Activated CD8-positive, alpha-beta memory T cell treated with anti-CD3 and anti-CD28 coated beads for 24 hours (primary cell): ENCODE measurements at regions not wholly inside any gene's neighbourhood (a gene's known extent, or its start where the extent isn't known, plus 50 kb on each side); places are given as distances from the start of the nearest gene placed in this dataset.

Experiments
- DNase-seq: peaks from one replicate; pipeline ENCODE4 v3.0.0-alpha.2; 2020

DNA sequence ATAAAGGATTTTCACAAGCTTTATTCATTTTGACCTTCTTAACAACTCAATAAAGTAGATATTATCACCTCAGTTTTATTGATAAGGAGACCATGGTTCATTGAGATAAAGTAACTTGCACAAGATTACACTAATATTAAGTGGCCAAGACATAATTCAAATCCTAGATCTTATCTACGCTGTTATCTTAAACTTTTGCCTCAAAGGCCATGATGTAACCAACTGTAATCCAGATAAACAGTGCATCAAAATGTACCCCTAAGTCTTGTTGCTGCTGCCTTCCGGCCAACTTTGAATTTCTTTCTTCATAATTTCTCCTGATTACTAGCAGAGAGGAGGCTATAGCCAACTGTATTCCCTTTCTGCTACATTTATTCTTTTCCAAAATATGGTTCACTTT is 1094.8 kb upstream of the PIK3C3 start:
- DNase-seq: no peak

DNA sequence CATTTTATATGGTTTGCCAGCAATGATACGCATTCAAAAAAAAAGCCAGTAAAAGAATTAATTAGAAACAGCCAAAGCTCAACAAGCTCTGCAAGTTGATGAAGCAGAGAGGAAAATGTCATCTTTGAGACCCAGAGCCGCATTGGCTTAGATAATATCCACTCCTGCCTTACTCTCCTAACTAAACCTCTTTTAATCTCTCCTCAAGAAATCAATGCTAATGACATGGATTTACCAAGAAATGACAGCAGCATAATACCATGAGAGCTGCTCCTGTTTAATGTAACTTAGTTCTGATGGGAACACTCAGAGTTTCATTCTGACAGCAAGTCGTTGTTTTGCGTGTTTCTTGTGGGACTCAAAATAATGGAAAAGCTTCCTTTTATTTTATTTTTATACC is 1099.4 kb upstream of the PIK3C3 start:
- DNase-seq: no peak

DNA sequence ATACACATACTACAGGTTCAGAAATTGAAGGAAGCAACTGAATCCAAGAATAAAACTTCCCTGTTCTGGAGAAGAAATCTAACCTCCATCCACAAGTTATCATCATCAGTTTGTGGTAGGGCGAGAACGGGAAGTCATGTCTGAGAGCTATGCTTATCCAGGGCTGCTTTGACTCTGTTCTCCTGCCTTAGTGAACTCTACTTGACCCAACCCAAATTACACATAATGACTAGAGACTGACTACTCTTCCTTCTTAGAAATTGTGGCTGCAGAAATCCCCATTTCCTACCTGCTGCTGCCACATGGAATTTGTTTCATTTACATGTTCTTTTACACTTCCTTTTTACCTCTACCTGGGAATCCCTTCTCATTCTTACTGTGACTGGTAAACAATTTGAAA is 1102.6 kb upstream of the PIK3C3 start:
- no peak for DNase-seq

DNA sequence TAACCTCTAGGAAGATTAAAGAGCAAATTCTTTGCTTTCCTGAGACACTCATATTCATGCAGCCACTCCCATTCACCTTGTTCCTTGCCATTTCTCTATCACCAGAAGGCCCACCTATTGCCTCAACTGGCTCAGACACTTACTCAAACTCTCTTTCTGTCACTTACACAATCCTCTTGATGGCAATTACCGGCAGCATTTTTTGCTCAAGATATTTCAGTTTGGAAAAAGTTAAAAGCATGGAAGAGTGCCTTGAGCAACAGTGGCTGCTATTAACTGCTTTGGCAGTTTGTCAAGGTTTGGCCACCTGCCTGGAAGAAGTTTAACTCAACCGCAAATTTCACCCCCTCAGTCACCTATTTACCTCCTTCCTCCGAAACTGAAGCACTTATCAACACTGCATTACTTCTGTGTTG is 1104.0 kb upstream of the PIK3C3 start:
- DNase-seq: no peak

DNA sequence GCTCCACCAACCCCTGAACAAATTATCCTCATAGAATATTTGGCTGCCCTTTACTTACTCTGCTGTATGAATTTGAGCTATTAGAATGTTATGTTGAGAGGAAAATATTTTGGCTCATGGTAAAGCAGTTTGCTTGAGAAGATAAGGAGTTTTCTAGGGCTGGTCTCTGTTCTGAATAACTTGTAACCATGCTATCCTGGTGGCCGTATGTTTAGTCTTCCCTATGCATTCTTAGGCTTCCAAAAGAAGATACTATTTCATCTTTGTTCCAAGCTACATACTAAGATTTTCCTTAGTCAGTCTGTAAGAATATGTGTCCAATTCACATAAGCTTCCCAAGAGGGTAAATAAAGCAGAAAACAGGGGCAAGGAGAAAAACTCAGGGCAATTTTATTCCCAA is 1105.1 kb upstream of the PIK3C3 start:
- no peak for DNase-seq

DNA sequence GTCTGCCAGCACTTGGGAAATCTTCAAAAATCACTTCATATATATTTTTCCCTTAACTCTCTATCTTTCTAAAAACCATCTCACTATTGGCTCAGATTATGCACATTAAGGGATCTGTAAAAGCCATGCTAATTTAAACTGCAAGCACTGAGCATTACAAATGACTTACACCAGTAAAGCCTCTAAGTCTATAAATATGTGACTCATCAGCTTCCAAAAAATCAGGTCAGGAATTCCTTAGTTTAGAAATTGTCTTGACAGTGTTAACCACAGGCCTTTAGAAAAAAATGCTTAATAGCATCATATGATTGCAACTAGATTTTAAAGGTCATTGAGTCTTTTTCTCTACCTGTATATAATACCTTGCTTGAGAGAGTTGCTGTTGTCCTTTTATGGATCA is 1113.6 kb upstream of the PIK3C3 start:
- no peak for DNase-seq

DNA sequence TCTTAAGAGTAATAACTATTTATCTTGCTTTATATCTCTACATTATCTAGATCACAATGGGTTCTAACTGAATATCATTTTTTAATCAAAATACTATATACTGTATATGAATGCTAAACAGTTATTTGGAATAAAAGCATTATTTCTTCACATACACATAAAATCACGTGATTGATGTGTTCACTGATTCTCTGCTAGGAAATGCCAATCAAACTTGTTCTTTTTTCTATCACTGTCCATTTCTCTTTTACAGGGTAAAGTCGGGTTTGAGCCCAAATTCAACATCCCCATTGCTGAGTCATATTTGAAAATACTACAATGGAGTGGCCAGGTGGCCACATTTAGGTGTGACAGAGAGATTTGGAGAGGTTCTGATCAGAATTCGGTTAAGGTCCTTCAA is 1114.0 kb upstream of the PIK3C3 start:
- DNase-seq: no peak

DNA sequence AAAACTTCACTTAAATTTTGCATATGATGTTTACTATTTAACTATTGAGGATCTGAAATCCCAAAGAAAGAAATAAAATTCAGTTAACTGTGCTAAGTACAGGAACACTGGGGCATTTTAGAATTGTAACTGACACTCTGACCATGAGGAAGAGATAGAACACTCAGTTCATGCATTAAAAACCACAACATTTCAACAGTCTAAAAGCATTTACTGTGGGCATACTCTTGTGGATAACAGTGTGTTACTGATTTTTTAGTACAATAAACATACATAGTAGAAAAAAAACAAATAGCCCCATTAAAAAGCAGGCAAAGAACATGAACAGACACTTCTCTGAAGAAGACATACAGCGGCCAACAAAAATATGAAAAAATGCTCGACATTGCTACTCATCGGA is 1122.7 kb upstream of the PIK3C3 start:
- DNase-seq: no peak

DNA sequence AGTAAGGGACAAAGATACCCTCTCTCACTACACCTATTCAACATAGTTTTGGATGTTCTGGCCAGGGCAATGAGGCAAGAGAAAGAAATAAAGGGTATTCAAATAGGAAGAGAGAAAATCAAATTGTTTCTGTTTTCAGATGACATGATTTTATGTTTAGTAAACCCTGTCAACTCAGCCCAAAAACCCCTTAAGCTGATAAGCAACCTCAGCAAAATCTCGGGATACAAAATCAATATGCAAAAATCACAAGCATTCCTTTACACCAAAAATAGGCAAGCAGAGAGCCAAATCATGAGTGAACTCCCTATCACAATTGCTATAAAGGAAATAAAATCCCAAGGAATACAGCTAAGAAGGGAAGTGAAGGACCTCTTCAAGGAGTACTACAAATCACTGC is 1130.7 kb upstream of the PIK3C3 start:
- no peak for DNase-seq

DNA sequence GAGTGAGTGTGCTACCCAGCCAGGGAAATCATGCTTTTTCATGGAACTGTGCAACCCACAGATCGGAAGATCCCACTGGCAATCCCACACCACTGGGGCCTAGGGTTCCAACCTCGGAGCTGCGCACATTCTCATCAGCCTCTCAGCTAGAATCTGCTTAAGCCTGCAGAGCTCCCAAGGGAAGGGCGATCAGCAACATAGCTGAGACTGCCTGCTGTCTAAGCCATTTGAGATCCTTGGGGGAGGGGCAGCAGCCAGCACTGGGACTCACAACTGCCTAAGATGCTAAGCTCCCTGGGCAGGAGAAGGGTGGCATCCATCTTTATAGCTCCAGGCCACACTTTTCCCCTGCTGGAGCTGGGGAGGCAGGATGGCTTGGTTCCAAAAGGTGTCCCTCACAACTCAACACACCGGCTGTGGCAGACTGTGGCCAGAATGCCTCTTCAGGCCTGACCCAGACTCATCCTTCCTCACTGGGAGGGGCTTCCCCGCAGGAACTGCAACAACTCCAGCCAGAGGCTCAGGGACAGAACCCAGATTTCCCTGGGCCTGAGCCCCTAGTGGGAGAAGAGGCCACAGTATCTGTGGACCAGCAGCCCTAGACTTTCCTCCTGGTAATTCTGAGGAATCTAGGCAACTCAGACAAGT is 1133.3 kb upstream of the PIK3C3 start:
- no peak for DNase-seq

DNA sequence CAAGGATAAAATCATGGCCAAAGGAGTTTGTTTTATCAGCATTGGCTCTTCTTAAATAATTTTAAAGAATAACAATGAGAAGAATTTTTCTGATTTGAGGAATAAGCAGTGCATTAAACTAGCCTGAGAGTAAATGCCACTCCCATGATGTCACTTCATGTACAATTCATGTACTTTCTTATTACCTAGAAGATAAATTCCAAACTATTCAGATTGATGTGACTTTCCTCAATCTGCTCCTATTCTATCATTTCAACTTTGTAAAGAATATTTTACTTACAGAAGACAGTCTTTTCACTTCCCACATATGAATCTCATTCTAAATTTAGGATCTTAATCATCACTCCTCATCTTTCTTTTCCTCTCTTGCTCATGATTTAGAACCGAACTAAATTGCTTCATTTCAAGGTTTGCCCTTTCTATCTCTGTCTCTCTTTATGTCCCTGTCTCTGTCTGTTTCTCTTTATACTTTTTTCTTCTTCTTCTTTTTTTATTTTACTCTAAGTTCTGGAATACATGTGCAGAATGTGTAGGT is 1142.0 kb upstream of the PIK3C3 start:
- DNase-seq: no peak

DNA sequence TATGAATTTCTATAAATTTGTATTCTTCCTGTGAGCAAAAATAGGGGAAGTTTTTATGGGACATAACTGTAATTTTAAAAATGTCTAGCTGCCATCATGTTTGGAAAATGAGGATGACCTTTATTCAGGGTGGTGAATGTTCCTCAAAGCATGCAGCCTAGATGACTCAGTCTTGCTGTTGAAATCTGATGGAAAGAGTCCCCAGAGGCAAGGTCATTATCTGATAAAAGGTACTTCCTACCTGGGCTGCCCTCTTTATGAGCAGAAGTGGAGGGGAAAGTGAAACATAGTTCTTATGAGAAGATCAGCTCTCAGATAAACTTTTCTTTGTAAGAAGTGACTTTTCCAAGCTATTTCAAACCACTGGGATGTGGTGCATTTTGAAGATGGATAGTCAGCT is 1144.7 kb upstream of the PIK3C3 start:
- DNase-seq: no peak

DNA sequence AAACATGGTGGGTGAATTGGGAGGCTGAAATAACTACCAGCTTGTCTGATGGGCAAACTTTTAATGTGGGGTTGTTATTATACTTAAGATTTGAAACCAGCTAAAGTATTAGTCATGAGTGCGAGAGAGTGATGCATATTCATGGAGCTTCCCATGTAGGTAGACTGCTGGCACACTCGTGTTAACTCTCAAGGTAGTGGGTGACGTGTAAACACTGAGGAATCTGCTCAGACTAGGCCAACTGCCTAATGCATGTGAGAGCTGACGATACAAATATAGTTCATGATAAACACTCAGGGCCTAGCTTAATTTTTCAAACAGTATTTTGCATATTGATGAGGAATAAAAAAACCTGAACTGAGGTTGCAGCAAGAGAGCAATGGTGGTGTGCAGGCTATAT is 1165.7 kb upstream of the PIK3C3 start:
- no peak for DNase-seq

DNA sequence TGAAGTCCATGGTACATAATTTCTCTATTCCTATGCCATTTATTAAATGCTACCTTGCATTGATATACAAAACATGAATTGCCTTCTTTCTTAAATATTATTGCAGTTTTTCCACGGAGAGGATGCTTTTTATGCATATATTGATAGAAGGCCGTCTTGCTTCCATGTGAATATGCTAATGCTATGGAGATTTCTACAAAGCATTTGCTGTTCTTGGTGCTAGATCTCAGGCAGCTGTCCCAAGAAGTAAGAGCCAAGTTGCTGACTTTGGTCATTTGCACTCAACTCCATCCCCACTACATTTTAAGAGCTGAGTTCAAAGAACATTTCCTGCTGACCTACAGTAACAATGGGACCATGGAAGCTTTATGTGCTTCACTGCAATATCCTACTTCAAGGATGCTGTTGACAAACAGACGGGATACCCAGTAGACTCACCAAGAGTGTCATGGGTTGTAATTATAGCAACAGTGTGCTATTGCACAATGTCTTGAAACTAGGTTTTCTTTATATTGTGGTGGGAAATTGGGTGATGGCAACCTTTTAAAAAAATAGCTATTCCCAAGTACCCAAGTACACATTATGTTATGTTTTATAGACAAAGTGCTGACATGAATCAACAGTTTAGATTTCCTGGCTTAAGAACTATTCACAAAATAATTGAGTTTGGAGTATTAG is 1172.4 kb upstream of the PIK3C3 start:
- DNase-seq: no peak

DNA sequence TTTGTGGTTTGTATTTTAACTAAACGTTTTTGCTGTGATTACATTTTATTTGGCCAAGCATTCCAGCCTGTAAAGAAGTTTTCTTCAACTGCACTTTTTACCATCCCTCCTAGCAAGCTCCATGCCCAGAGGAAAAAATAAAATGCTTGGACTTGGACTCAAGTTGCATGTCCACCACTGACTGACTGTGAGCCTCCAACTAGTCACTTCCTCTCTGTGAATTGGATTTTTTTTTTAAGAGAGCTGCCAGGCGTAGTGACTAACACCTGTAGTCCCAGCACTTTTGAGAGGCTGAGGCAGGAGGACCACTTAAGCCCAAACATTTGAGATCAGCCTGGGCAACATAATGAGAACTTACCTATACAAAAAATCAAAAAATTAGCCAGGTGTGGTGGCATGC is 1185.2 kb upstream of the PIK3C3 start:
- no peak for DNase-seq

DNA sequence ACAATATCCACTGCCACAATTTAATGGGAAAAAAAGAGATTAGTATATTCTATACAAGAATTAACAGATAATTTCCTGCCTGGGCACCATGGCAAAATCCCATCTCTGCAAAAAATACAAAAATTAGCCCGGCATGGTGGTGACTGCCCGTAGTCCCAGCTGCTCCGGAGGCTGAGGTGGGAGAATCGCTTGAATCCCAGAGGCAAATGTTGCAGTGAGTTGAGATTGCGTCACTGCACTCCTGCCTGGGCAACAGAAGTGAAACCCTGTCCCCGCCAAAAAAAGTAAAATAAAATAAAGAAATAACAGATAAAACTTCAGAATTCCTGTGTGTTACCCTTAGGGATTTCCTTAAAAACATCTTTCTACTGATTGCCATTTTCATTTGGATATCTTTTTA is 1194.8 kb upstream of the PIK3C3 start:
- DNase-seq: no peak

DNA sequence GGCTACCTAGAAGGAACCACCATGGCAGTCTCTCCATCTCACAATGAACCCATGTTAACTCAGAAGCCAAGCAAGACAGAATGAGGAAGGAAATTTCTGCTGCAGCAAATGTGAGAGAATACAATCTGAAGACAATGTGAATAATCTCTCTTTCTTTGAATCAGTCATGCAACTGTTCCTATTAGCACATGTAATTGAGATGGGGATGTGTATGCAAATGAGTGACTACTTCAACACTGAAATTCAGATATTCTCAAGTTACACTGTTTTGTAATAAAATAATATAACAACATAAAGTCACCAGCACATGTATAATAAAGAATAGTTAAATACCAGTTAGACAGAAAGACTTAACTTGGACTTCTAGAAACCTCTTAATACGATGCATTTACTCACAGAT is 1200.6 kb upstream of the PIK3C3 start:
- no peak for DNase-seq

DNA sequence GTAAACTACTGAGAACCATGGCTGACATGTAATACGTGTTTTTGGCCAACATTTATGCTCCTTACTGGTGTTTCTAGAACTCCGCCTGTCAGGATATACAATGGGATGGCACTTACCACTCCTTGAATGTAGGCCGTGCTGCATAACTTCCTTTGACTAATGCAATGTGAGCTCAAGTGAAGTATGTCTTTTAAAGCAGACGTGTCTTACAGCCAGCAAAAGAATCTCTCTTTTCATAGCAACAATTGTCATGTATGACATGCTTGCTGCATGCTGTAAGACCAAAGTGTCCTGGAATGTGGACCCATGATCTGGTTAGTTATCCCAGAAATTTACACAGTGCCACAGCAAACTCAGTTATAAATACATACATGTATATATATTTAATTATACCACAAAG is 1202.7 kb upstream of the PIK3C3 start:
- DNase-seq: no peak

DNA sequence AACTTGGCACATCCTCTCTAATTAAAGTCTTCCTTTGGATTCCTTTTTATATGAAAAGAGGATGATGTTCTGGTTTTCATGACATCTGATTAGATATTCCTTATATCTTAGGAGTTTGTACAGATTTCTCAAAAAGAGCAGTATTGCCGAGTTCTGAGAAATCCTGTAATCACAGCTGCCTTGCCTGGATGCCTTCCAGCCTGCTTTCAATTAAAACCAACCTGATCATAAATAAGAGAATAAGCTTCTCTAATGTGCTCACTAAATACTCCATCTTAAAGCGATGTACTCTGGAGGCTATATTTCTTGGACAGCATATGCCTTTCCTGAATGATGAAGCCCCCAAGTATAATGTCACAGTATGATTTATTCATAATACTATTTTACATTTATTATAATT is 1203.8 kb upstream of the PIK3C3 start:
- no peak for DNase-seq

DNA sequence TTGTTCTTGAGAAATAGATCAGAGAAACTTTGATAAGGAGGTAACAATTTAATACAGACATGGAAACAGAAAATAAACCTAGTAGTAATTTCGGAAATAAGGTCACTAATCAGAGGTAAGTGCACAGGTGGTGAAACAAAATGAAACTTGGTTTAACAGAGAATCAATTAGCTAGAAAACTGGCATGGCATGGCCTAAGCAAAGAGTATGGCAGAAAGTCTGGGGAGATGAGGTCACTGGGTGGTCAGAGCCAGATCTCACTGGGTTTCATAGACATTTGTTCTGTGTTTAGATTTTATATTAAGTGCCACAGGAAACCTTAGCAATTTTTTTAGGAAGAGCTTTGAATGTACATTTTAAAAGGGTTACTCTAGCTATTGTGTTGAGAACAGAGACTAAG is 1216.0 kb upstream of the PIK3C3 start:
- DNase-seq: no peak

DNA sequence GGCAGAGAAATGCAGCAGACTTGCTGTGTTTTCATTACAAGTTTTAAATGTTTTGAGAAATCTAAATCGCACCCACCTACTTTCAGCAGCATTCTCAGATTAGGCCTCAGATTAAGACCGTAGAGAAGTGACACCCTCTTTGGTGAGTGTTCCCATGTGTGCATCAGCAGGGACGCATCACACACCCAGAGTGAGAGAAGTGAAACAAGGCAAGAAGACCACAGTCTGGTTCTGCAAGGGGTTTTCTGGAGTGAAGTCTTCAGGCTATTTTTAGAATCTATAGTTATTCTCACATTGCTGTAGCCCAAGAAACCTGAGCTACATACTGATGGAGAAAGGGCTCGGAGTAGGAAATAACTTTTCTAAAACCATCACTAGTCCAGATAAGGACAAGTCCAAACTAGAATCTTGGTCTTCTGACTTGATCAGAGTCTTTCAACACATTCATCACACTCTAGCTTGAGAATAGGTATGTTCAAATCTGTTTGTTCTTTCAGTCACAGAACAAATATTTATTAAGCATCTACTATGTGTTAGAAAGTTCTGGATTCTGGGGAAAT is 1216.6 kb upstream of the PIK3C3 start:
- DNase-seq: no peak

DNA sequence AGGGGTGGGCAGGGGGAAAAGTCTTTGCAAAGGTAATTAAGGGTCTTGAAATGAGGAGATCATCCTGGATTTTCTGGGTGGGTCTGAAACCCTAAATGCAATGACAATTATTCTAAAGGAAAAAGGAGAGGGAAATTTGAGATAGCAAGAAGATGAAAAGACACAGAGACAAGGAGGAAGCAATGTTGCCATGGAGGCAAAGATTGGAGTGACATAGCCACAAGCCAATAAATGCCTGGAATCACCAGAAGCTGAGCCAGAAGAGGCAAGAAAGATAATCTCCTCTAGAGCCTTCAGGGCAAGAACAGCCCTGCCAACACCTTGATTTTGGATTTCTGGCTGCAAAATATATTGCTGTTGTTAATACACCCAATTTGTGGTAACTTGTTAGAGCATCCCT is 1246.3 kb upstream of the PIK3C3 start:
- DNase-seq: no peak

DNA sequence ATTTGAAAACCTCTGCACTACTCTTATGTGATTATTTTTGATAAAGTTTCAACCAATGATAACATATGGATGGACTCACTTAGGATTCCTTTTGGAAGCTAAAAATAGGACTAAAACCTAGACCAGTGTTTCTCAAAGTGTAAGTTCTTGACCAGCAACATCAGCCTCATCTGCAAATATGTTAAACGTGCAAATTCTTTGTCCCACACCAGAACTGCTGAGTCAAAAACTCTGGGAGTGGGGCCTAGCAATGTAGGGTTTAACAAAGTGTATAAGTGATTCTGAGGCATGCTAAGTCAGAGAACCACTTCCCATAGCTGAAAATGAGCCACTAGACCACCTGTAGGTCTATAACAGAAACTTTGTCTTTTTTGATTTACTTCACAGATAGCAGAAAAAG is 1247.2 kb upstream of the PIK3C3 start:
- no peak for DNase-seq

DNA sequence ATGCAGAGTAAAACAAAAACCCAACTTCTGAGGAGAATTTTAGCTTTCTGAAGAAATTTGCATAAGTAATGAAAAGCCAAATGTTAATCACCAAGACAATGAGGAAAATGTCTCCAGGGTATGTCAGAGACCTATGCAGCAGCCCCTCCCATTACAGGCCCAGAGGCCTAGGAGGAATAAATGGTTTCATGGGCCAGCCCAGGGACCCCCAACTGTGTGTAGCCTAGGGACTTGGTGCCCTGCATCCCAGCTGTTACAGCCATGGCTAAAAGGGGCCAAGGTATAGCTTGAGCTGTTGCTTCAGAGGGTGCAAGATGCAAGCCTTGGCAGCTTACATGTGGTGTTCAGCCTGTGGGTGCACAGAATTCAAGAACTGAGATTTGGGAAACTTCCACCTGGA is 1256.9 kb upstream of the PIK3C3 start:
- DNase-seq: no peak

DNA sequence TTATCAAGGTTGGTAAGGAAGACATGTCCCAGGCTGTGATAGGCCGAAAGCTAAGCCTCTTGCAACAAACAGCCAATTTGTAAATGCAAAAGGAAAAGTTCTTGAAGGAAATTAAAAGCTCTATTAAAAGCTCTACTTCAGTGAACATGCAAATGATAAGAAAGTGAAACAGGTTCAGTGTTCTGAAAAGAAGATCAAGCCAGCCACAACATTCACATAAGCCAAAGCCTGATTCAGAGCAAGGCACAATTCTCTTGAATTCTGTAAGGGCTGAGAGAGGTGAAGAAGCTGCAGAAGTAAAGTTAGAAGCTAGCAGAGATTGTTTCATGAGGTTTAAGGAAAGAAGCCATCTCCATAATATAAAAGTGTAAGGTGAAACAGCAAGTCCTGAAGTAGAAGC is 1259.5 kb upstream of the PIK3C3 start:
- no peak for DNase-seq
